MCF 10A (cell line): ENCODE measurements at regions not wholly inside any gene's neighbourhood (a gene's known extent, or its start where the extent isn't known, plus 50 kb on each side); places are given as distances from the start of the nearest gene placed in this dataset.

Experiments
- BruUV-seq: library from RNA; stranded (reverse); fragments of 400-500 nt; replicated peaks from 2 replicates; lab custom pipeline; 2021; lab: Mats Ljungman, UMichigan
- CTCF ChIA-PET: fragments of 300-600 bp; sonication (Branson Sonifier 250); formaldehyde crosslinking; extraction: SDS; loops from one replicate; lab custom pipeline; 2021; ENCODE audit warnings: antibody characterized with exemption, inconsistent platforms; lab: Yijun Ruan, JAX
- POLR2A ChIA-PET: fragments of 300-600, 350-650 bp; sonication (Branson Sonifier 250); formaldehyde crosslinking; extraction: SDS; loops from one replicate; lab custom pipeline; 2020; ENCODE audit warnings: antibody characterized with exemption, inconsistent platforms; lab: Yijun Ruan, JAX
- DNase-seq: peaks from one replicate; pipeline ENCODE4 v3.0.0-alpha.2; 2018; ENCODE audit not compliant: unreplicated experiment
- H3K27ac Mint-ChIP-seq: one replicate; pipeline ENCODE4 v1.8.0; 2022; ENCODE audit warnings: mild to moderate bottlenecking, low read depth, mixed read lengths; ENCODE audit not compliant: unreplicated experiment
- H3K27me3 Mint-ChIP-seq: one replicate; pipeline ENCODE4 v1.8.0; 2022; ENCODE audit warnings: mixed read lengths; ENCODE audit not compliant: insufficient read depth, unreplicated experiment
- H3K36me3 Mint-ChIP-seq: one replicate; pipeline ENCODE4 v1.8.0; 2022; ENCODE audit warnings: mild to moderate bottlenecking, moderate library complexity, mixed read lengths; ENCODE audit not compliant: insufficient read depth, unreplicated experiment
- H3K4me1 Mint-ChIP-seq: one replicate; pipeline ENCODE4 v1.8.0; 2022; ENCODE audit warnings: mixed read lengths; ENCODE audit not compliant: insufficient read depth, unreplicated experiment
- H3K4me3 Mint-ChIP-seq: one replicate; pipeline ENCODE4 v1.8.0; 2022; ENCODE audit warnings: mild to moderate bottlenecking, moderate library complexity, mixed read lengths; ENCODE audit not compliant: unreplicated experiment
- H3K9me3 Mint-ChIP-seq: one replicate; pipeline ENCODE4 v1.8.0; 2022; ENCODE audit warnings: mixed read lengths; ENCODE audit not compliant: unreplicated experiment
- CTCF ChIP-seq: fragments of 200-600 bp; IDR thresholded peaks from one replicate; pipeline ENCODE4 v1.8.0; 2022; ENCODE audit warnings: antibody characterized with exemption, mild to moderate bottlenecking; ENCODE audit not compliant: unreplicated experiment
- intact Hi-C: fragments of 100-400 bp; cut with micrococcal nuclease; formaldehyde crosslinking; loops from 2 replicates; pipeline ENCODE4 v1.14.1; 2022

- no peak for TF ChIP-seq CTCF
- POLR2A ChIA-PET = no interaction called here
- peaks cover 5% of the 10 kb centered on the region for H3K4me1 Mint-ChIP-seq
- no peaks in the 10 kb centered on the region for H3K27me3 Mint-ChIP-seq
- no TSS peak for BruUV-seq
- intact Hi-C loops = no loop called here
- no peak overlapping the region for H3K27ac Mint-ChIP-seq
- no peak overlapping the region for H3K4me3 Mint-ChIP-seq
- CTCF ChIA-PET = interaction anchor here (0.6 to 1.4 kb wide), 4 partner anchors 11 to 309 kb away, joined by 3 to 5 read pairs (median 3); no protein-coding TSS in a partner anchor
- DNase-seq = no peak
- H3K36me3 Mint-ChIP-seq = no peaks in the 10 kb centered on the region
- no peaks in the 10 kb centered on the region for H3K9me3 Mint-ChIP-seq
Measured at GRCh38 chr3:69445024-69445423, 59.1 kb upstream of the FRMD4B start.

GRCh38 chr3:69443457-69443920 is 57.6 kb upstream of the FRMD4B start:
- intact Hi-C loops = no loop called here
- Mint-ChIP-seq H3K27ac (no peak overlapping the region), H3K4me1 (peaks cover 10% of the 10 kb centered on the region), H3K4me3 (no peak overlapping the region), H3K9me3 (no peaks in the 10 kb centered on the region), H3K36me3 (no peaks in the 10 kb centered on the region), H3K27me3 (no peaks in the 10 kb centered on the region)
- BruUV-seq = no TSS peak
- CTCF ChIA-PET = interaction anchor here (0.6 to 3.7 kb wide), 8 partner anchors 8 to 285 kb away, joined by 3 to 23 read pairs (median 6); no protein-coding TSS in a partner anchor
- no peak for DNase-seq
- POLR2A ChIA-PET = no interaction called here
- TF ChIP-seq CTCF = no peak

GRCh38 chr3:69442771-69443311 is 57.0 kb upstream of the FRMD4B start:
- ChIA-PET POLR2A (no interaction called here), CTCF (interaction anchor here (0.6 to 3.7 kb wide), 10 partner anchors 8 to 285 kb away, joined by 3 to 23 read pairs (median 4); no protein-coding TSS in a partner anchor)
- intact Hi-C loops = no loop called here
- Mint-ChIP-seq H3K27ac (no peak overlapping the region), H3K36me3 (no peaks in the 10 kb centered on the region), H3K4me1 (peaks cover 10% of the 10 kb centered on the region), H3K9me3 (no peaks in the 10 kb centered on the region), H3K4me3 (no peak overlapping the region), H3K27me3 (no peaks in the 10 kb centered on the region)
- BruUV-seq = no TSS peak
- no peak for DNase-seq
- TF ChIP-seq CTCF = no peak

- H3K4me3 Mint-ChIP-seq = no peak overlapping the region
- no peaks in the 10 kb centered on the region for H3K27me3 Mint-ChIP-seq
- CTCF ChIA-PET = interaction anchor here (0.6 to 3.7 kb wide), 17 partner anchors 9 to 414 kb away, joined by 3 to 23 read pairs (median 4); no protein-coding TSS in a partner anchor
- H3K36me3 Mint-ChIP-seq = no peaks in the 10 kb centered on the region
- H3K27ac Mint-ChIP-seq = no peak overlapping the region
- no TSS peak for BruUV-seq
- POLR2A ChIA-PET = interaction anchor here (0.6 to 1.6 kb wide), 3 partner anchors 17 to 389 kb away, joined by 3 to 7 read pairs (median 3); no protein-coding TSS in a partner anchor
- no peaks in the 10 kb centered on the region for H3K9me3 Mint-ChIP-seq
- DNase-seq = no peak
- intact Hi-C loops = no loop called here
- no peak for TF ChIP-seq CTCF
- peaks cover 13% of the 10 kb centered on the region for H3K4me1 Mint-ChIP-seq
Measured at GRCh38 chr3:69441732-69442131, 55.8 kb upstream of the FRMD4B start.
